Breast epithelium (tissue), 4 donors: ENCODE measurements at regions not wholly inside any gene's neighbourhood (a gene's known extent, or its start where the extent isn't known, plus 50 kb on each side); places are given as distances from the start of the nearest gene placed in this dataset.

ENCODE experiments used
- DNase-seq, 2 donors: peaks; one replicate each; pipeline ENCODE4 v3.0.0-alpha.2; 2019; ENCODE audit warnings: low spot score in 2 of 2
- H3K27ac ChIP-seq, 2 donors: fragments of 200-600 bp; sonication (generic) in 1 of 2; one replicate each; pipeline ENCODE4 v1.5.1; 2016 to 2019; ENCODE audit warnings: mild to moderate bottlenecking in 1 of 2
- H3K27me3 ChIP-seq, 2 donors: fragments of 200-600 bp; sonication (generic) in 1 of 2; one replicate each; pipeline versions ENCODE4 v1.5.1 to v1.6.0; 2017 to 2019; ENCODE audit warnings: control low read depth in 1 of 2, mild to moderate bottlenecking in 1 of 2
- H3K36me3 ChIP-seq: fragments of 200-600 bp; one replicate; pipeline ENCODE4 v1.5.1; 2019
- H3K4me1 ChIP-seq, 2 donors: fragments of 200-600 bp; sonication (generic); one replicate each; pipeline ENCODE4 v1.5.1; 2016 to 2019; ENCODE audit warnings: control low read depth in 1 of 2
- H3K4me3 ChIP-seq, 3 donors: fragments of 200-600 bp; sonication (generic); 1 replicate in 2 of 3; 2 replicates in 1 of 3; pipeline ENCODE4 v1.5.1; 2016 to 2019; ENCODE audit warnings: mild to moderate bottlenecking in 3 of 3, moderate library complexity in 2 of 3
- H3K9me3 ChIP-seq, 2 donors: fragments of 200-600 bp; sonication (generic) in 1 of 2; one replicate each; pipeline ENCODE4 v1.5.1; 2016 to 2019; ENCODE audit warnings: control low read depth in 1 of 2
- POLR2A ChIP-seq: fragments of 450-650 bp; IDR thresholded peaks from one replicate; pipeline ENCODE4 v1.6.1; 2016; ENCODE audit warnings: antibody characterized with exemption, mild to moderate bottlenecking, moderate library complexity
- POLR2AphosphoS5 ChIP-seq, 3 donors: sonication (generic); formaldehyde crosslinking; IDR thresholded peaks; one replicate each; pipeline ENCODE4 v1.6.1; 2017; ENCODE audit warnings: antibody characterized with exemption in 3 of 3
- intact Hi-C: fragments of 100-400 bp; cut with DNase I; formaldehyde crosslinking; loops from one replicate; pipeline ENCODE4 v1.15.1; 2023; ENCODE audit warnings: low total_unique reads
- TF ChIP-seq, protein P1 (sequence below), 3 donors: fragments of 450-650 bp; IDR thresholded peaks; one replicate each; pipeline ENCODE4 v1.5.1; 2016 to 2017; ENCODE audit warnings: antibody characterized with exemption in 3 of 3, mild to moderate bottlenecking in 3 of 3, moderate library complexity in 3 of 3

DNA sequence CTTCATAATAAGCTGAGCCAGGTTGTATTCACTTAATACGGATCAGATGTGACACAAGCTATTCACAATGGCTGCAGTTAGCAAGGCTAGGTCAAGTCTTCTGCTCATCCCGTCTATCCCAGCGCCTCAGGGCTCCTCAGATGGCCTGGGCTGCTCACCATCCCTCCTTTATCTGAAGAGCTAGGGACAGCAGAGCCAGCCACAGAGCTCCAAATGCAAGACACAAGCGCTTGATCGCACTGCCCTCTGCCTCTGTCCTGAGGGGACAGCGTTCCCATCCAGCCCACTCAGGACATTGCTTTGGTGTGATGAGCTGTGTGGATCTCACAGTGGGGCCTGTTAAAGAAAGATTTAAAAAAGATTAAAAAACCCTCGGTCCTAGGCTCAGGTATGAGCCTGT is 254.4 kb upstream of the HS6ST1 start:
- Histone ChIP-seq H3K4me1 (no peaks in the 10 kb centered on the region), H3K36me3 (no peaks in the 10 kb centered on the region), H3K4me3 (no peak overlapping the region), H3K27ac (no peak overlapping the region), H3K9me3 (no peaks in the 10 kb centered on the region), H3K27me3 (no peaks in the 10 kb centered on the region)
- intact Hi-C loops, result no loop called here
- DNase-seq, result no peak
- TF ChIP-seq, protein P1, sequence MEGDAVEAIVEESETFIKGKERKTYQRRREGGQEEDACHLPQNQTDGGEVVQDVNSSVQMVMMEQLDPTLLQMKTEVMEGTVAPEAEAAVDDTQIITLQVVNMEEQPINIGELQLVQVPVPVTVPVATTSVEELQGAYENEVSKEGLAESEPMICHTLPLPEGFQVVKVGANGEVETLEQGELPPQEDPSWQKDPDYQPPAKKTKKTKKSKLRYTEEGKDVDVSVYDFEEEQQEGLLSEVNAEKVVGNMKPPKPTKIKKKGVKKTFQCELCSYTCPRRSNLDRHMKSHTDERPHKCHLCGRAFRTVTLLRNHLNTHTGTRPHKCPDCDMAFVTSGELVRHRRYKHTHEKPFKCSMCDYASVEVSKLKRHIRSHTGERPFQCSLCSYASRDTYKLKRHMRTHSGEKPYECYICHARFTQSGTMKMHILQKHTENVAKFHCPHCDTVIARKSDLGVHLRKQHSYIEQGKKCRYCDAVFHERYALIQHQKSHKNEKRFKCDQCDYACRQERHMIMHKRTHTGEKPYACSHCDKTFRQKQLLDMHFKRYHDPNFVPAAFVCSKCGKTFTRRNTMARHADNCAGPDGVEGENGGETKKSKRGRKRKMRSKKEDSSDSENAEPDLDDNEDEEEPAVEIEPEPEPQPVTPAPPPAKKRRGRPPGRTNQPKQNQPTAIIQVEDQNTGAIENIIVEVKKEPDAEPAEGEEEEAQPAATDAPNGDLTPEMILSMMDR (IDR thresholded peaks at IDR 0.05), result no peak
- TF ChIP-seq POLR2AphosphoS5 (IDR thresholded peaks at IDR 0.05) (no peak), POLR2A (no peak)

DNA sequence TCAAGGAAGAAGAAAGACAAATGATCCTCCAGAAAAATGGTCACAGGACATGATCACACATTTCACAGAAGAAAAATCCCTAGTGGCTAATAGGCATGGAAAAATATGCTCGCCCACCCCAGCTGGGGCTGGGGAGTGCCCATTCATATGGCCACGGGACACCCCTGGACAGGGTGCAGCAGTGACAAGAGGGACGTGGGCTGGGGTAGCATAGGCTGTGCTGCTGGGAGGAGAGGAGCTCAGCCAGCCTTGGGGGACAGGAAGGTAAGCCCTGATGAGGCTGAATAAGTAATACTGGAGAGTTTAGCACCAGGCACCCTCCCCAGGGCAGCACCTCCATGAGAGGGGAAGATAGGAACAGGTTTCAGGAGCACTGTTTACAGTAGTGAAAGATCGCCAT is 254.9 kb upstream of the HS6ST1 start:
- H3K9me3 ChIP-seq, result no peaks in the 10 kb centered on the region
- no peaks in the 10 kb centered on the region for H3K4me1 ChIP-seq
- TF ChIP-seq POLR2A (no peak), POLR2AphosphoS5 (IDR thresholded peaks at IDR 0.05) (no peak)
- TF ChIP-seq, protein P1 (IDR thresholded peaks at IDR 0.05), result no peak
- no peaks in the 10 kb centered on the region for H3K36me3 ChIP-seq
- peak in 1 of 2 donors; percentile 4 for DNase-seq
- H3K27ac ChIP-seq, result no peak overlapping the region
- no peaks in the 10 kb centered on the region for H3K27me3 ChIP-seq
- intact Hi-C loops, result no loop called here
- no peak overlapping the region for H3K4me3 ChIP-seq

DNA sequence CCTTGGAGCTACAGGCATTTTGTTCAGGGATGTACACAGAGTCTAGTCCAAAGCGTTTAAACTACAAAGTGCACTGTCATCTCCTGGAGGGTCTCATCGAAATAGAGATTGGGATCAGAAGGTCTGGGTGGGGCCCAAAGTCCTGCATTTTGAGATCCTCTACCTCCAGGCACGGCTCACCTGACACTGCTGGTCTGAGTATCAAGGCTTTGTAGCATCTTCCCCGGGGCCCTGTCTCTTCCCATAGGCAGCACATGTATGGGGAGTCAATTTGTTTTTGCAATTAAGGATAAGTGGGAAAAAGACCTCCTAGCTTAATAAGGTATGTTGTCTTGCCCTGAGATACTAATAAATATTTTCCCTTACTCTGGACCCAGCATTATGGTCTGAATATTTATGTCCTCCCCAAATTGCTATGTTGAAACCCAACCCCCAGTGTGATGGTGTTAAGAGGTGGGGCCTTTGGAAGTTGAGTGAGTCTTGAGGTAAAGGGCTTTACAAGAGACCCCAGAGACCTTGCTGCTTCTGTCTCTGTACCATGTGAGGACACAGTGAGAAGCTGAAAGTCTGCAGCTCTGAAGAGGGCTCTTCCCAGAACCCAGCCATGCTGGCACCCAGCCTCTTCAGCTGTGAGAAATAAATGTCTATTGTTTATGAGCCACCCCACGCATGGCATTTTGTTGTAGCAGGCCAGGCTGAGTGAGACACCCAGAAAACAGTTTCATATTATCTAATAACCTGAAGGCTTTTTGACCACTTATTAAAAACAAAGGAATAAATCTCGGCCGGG is 258.7 kb upstream of the HS6ST1 start:
- H3K36me3 ChIP-seq, result no peaks in the 10 kb centered on the region
- H3K27ac ChIP-seq, result no peak overlapping the region
- H3K4me3 ChIP-seq, result no peak overlapping the region
- H3K27me3 ChIP-seq, result no peaks in the 10 kb centered on the region
- DNase-seq, result peak in 1 of 2 donors; percentile 5
- no peaks in the 10 kb centered on the region for H3K4me1 ChIP-seq
- H3K9me3 ChIP-seq, result no peaks in the 10 kb centered on the region
- intact Hi-C loops, result no loop called here
- TF ChIP-seq POLR2A (no peak), POLR2AphosphoS5 (IDR thresholded peaks at IDR 0.05) (no peak)
- TF ChIP-seq, protein P1 (IDR thresholded peaks at IDR 0.05), result no peak

DNA sequence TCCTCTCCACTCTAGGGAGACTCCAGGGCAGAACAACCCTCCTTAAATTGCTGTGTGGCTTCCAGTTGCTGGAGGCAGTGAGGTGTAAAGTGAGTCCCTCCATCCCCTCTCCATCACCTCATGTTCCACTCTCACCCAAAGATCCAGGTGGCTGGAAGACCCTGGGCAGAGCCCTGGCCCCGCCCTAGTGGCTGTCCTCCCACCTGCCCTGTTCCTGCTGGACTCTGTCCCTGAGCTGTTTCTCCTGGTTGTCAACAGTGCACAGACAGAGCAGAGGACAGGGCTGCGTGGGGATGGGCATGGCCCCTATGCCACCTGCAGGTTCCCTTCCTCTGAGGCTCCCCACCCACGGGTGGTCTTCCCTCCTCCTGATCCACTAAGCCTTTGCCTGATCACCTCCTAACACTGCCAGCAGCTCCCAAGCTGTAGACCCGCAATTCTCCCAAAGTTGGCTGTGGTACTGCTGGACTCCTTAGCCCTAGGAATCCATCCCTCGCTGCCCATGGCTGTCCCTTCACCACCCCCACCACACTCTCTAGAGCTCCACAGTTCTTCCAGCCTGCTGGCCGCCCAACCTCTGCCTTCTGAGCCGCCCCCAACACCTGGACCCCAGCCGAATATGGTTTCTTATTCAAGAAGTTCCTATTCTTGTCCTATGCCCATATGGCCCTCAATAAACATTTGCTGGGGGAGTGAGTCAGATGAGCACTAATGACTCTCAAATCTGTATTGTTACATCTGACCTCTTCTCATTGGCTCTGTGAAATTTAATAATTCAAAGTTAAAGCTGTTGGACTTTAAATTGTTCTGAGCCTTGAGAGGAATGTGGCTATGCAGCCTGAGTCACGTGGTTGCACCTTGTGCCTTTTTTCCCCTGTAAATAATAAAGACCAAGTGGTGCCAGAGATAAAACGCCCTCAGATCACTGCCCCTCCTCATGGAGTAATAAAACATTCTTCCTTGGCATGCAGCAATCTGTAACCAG is 260.0 kb upstream of the HS6ST1 start:
- TF ChIP-seq POLR2AphosphoS5 (IDR thresholded peaks at IDR 0.05), result no peak
- no peak for TF ChIP-seq POLR2A
- TF ChIP-seq, protein P1 (IDR thresholded peaks at IDR 0.05), result no peak
- intact Hi-C loops, result no loop called here
- peak in 1 of 2 donors; percentile 10 for DNase-seq

DNA sequence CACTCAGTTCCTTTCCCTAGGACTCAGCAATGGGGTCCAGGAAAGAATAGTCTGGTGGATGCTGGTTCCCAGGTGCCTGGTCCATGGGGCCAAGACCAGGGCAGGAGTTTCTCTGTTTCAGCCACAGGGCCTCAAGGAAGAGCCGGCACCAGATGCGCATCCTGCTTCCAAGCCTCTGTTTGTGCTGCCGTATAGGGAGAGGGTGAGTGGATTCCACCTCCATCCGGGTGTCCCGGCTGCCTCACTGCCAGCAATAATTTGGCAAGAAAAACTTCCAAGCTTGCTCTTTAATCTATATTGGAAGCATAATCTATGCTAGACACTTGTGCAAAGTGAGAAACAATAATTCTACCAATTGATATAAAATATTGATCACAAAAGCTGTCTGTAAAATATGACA is 261.2 kb upstream of the HS6ST1 start:
- Histone ChIP-seq H3K36me3 (no peaks in the 10 kb centered on the region), H3K27ac (no peak overlapping the region), H3K4me3 (no peak overlapping the region), H3K9me3 (no peaks in the 10 kb centered on the region), H3K27me3 (no peaks in the 10 kb centered on the region), H3K4me1 (no peaks in the 10 kb centered on the region)
- intact Hi-C loops, result no loop called here
- DNase-seq, result no peak
- TF ChIP-seq, protein P1 (IDR thresholded peaks at IDR 0.05), result no peak
- no peak for TF ChIP-seq POLR2AphosphoS5 (IDR thresholded peaks at IDR 0.05)
- TF ChIP-seq POLR2A, result no peak

More for the DNA sequence above, 260.0 kb upstream of the HS6ST1 start:
- Histone ChIP-seq H3K27me3 (no peaks in the 10 kb centered on the region), H3K9me3 (no peaks in the 10 kb centered on the region), H3K4me1 (no peaks in the 10 kb centered on the region), H3K36me3 (no peaks in the 10 kb centered on the region), H3K27ac (no peak overlapping the region), H3K4me3 (no peak overlapping the region)
